SU-DHL-6 (cell line): ENCODE measurements at regions not wholly inside any gene's neighbourhood (a gene's known extent, or its start where the extent isn't known, plus 50 kb on each side); places are given as distances from the start of the nearest gene placed in this dataset.

Experiments
- H2AFZ ChIP-seq: fragments of 200-600 bp; sonication (generic); 2 replicates; pipeline ENCODE4 v1.6.1; 2014; ENCODE audit warnings: low read depth, mild to moderate bottlenecking, moderate library complexity, mixed read lengths, antibody characterized with exemption, low read length; ENCODE audit not compliant: severe bottlenecking
- H3F3A ChIP-seq: fragments of 200-600 bp; shearing (Covaris generic); 2 replicates; pipeline ENCODE4 v1.6.0; 2016; ENCODE audit warnings: antibody characterized with exemption, mild to moderate bottlenecking; ENCODE audit not compliant: insufficient read depth
- H3K27ac ChIP-seq: fragments of 200-600 bp; sonication (generic); 2 replicates; pipeline ENCODE4 v1.5.1; 2016; ENCODE audit warnings: low read depth, mild to moderate bottlenecking, low read length, moderate library complexity, mixed read lengths
- H3K27me3 ChIP-seq: fragments of 200-600 bp; sonication (generic), shearing (Covaris generic); 2 replicates; pipeline ENCODE4 v1.6.0; 2014; ENCODE audit warnings: mild to moderate bottlenecking, low read length
- H3K36me3 ChIP-seq: fragments of 200-600 bp; sonication (generic); 2 replicates; pipeline ENCODE4 v1.6.1; 2014; ENCODE audit warnings: mild to moderate bottlenecking, low read length, mixed read lengths
- H3K4me2 ChIP-seq: fragments of 300-600, 200-600 bp; shearing (Covaris generic), sonication (generic); 2 replicates; pipeline ENCODE4 v1.6.0; 2014; ENCODE audit warnings: low read length, low read depth, mild to moderate bottlenecking; ENCODE audit not compliant: poor library complexity, severe bottlenecking
- H3K4me3 ChIP-seq: fragments of 200-600 bp; sonication (generic); 2 replicates; pipeline ENCODE4 v1.5.1; 2014; ENCODE audit warnings: antibody characterized with exemption, low read length, mild to moderate bottlenecking, mixed read lengths; ENCODE audit not compliant: insufficient read depth, poor library complexity, severe bottlenecking
- H3K79me2 ChIP-seq: fragments of 200-600 bp; sonication (generic); 2 replicates; pipeline ENCODE4 v1.6.1; 2014; ENCODE audit warnings: mild to moderate bottlenecking, low read length, moderate library complexity; ENCODE audit not compliant: insufficient read depth
- H3K9ac ChIP-seq: fragments of 200-600 bp; sonication (generic); 2 replicates; pipeline ENCODE4 v1.7.0; 2014; ENCODE audit warnings: mild to moderate bottlenecking, low read length
- H3K9me2 ChIP-seq: fragments of 200-600 bp; sonication (generic); replicated peaks from 2 replicates; pipeline ENCODE4 v1.6.1; 2014; ENCODE audit warnings: low read length; ENCODE audit not compliant: insufficient read depth
- H3K9me3 ChIP-seq: fragments of 200-600 bp; sonication (generic); 2 replicates; pipeline ENCODE4 v1.6.1; 2014; ENCODE audit warnings: low read length, mixed read lengths; ENCODE audit not compliant: insufficient read depth
- H4K20me1 ChIP-seq: fragments of 200-600 bp; sonication (generic); 2 replicates; pipeline ENCODE4 v1.6.1; 2014; ENCODE audit warnings: low read depth, mild to moderate bottlenecking, antibody characterized with exemption, low read length, moderate library complexity, mixed read lengths
- EZH2phosphoT487 ChIP-seq: fragments of 200-600 bp; sonication (generic), shearing (Covaris generic); conservative IDR thresholded peaks from 2 replicates; pipeline ENCODE4 v1.6.1; 2018; ENCODE audit warnings: mild to moderate bottlenecking, antibody characterized with exemption, low read length, moderate library complexity, mixed read lengths
- TF ChIP-seq, protein P1 (sequence below): fragments of 200-600 bp; sonication (generic); IDR thresholded peaks from one replicate; pipeline ENCODE4 v1.5.1; 2017; ENCODE audit warnings: antibody characterized with exemption, mild to moderate bottlenecking, low read length, moderate library complexity; ENCODE audit not compliant: insufficient read depth, poor library complexity, severe bottlenecking

- H3K36me3 ChIP-seq = no peaks in the 10 kb centered on the region
- no peaks in the 10 kb centered on the region for H3K9me3 ChIP-seq
- no peak overlapping the region for H3K27ac ChIP-seq
- no peak overlapping the region for H3K9ac ChIP-seq
- TF ChIP-seq, protein P1, sequence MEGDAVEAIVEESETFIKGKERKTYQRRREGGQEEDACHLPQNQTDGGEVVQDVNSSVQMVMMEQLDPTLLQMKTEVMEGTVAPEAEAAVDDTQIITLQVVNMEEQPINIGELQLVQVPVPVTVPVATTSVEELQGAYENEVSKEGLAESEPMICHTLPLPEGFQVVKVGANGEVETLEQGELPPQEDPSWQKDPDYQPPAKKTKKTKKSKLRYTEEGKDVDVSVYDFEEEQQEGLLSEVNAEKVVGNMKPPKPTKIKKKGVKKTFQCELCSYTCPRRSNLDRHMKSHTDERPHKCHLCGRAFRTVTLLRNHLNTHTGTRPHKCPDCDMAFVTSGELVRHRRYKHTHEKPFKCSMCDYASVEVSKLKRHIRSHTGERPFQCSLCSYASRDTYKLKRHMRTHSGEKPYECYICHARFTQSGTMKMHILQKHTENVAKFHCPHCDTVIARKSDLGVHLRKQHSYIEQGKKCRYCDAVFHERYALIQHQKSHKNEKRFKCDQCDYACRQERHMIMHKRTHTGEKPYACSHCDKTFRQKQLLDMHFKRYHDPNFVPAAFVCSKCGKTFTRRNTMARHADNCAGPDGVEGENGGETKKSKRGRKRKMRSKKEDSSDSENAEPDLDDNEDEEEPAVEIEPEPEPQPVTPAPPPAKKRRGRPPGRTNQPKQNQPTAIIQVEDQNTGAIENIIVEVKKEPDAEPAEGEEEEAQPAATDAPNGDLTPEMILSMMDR = no peak
- no peak for TF ChIP-seq EZH2phosphoT487
- no peak overlapping the region for H2AFZ ChIP-seq
- H3K4me2 ChIP-seq = no peak overlapping the region
- no peaks in the 10 kb centered on the region for H3K27me3 ChIP-seq
- H3K9me2 ChIP-seq = no peaks in the 10 kb centered on the region
- no peaks in the 10 kb centered on the region for H3F3A ChIP-seq
- no peaks in the 10 kb centered on the region for H4K20me1 ChIP-seq
- no peaks in the 10 kb centered on the region for H3K79me2 ChIP-seq
- no peak overlapping the region for H3K4me3 ChIP-seq
Observed at GRCh38 chr7:98040626-98041360, 50.8 kb upstream of the OCM2 start.

GRCh38 chr7:98046816-98047215, 56.8 kb upstream of the OCM2 start:
- no peaks in the 10 kb centered on the region for H4K20me1 ChIP-seq
- H3K79me2 ChIP-seq = no peaks in the 10 kb centered on the region
- no peak overlapping the region for H2AFZ ChIP-seq
- H3F3A ChIP-seq = no peaks in the 10 kb centered on the region
- no peak overlapping the region for H3K4me3 ChIP-seq
- no peak for TF ChIP-seq EZH2phosphoT487
- TF ChIP-seq, protein P1 = no peak
- H3K4me2 ChIP-seq = no peak overlapping the region
- no peak overlapping the region for H3K27ac ChIP-seq
- no peaks in the 10 kb centered on the region for H3K27me3 ChIP-seq
- no peak overlapping the region for H3K9ac ChIP-seq
- no peaks in the 10 kb centered on the region for H3K36me3 ChIP-seq
- H3K9me2 ChIP-seq = no peaks in the 10 kb centered on the region
- no peaks in the 10 kb centered on the region for H3K9me3 ChIP-seq

GRCh38 chr7:98049034-98049433, 57.6 kb upstream of the LMTK2 start:
- no peak overlapping the region for H3K9ac ChIP-seq
- H3K27ac ChIP-seq = no peak overlapping the region
- H3K27me3 ChIP-seq = no peaks in the 10 kb centered on the region
- no peak for TF ChIP-seq EZH2phosphoT487
- H3K79me2 ChIP-seq = no peaks in the 10 kb centered on the region
- H3K9me2 ChIP-seq = no peaks in the 10 kb centered on the region
- H3K9me3 ChIP-seq = no peaks in the 10 kb centered on the region
- no peaks in the 10 kb centered on the region for H4K20me1 ChIP-seq
- no peaks in the 10 kb centered on the region for H3K36me3 ChIP-seq
- H3K4me2 ChIP-seq = no peak overlapping the region
- H2AFZ ChIP-seq = no peak overlapping the region
- H3K4me3 ChIP-seq = no peak overlapping the region
- no peaks in the 10 kb centered on the region for H3F3A ChIP-seq

DNA sequence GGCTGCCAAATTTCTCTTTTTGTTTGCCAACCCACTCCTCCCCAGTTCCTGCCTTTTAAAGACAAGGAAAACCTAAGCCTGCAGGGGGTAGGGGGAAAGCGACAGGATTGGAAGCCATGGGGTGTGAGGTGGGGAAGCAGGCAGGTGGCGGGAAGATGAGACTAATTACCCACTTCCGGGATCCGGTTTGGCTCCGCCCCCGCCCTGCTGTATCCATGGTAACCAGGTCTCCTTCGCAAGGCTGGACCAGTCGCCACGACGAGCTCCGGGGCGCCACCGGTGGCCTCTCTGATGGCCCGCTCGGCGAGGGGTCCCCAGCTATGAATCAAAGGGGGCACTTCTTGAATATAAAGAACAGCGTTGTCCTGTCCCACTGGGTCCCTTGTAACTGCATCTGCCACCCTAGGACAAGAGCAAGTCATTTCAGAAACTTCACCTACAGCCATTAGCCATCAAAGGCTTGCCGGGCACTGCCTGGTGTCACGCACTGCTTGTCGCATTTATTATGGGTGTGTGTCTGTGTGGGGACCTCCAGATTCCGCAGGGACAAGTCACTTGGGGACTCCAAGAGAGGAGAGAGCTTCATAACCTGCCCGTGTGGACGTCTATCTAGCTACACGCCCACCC, 55.4 kb upstream of the LMTK2 start:
- Histone ChIP-seq H3K4me2 (peak overlapping the region; percentile 30), H3K4me3 (no peak overlapping the region), H3K27ac (no peak overlapping the region), H3K9ac (no peak overlapping the region), H3K9me3 (no peaks in the 10 kb centered on the region), H3K9me2 (no peaks in the 10 kb centered on the region), H4K20me1 (no peaks in the 10 kb centered on the region), H3K36me3 (no peaks in the 10 kb centered on the region), H3F3A (no peaks in the 10 kb centered on the region), H2AFZ (peak overlapping the region; percentile 78), H3K79me2 (no peaks in the 10 kb centered on the region), H3K27me3 (no peaks in the 10 kb centered on the region)
- no peak for TF ChIP-seq EZH2phosphoT487
- TF ChIP-seq, protein P1 = no peak
